Heart left ventricle (tissue), 13 donors: ENCODE measurements at regions not wholly inside any gene's neighbourhood (a gene's known extent, or its start where the extent isn't known, plus 50 kb on each side); places are given as distances from the start of the nearest gene placed in this dataset.

Experiments used
- CTCF ChIP-seq, 12 donors: fragments of 200-600 bp; sonication (generic) in 4 of 12; IDR thresholded peaks; one replicate each; pipeline versions ENCODE4 v1.5.0 to v1.8.0; 2018 to 2022; ENCODE audit warnings: antibody characterized with exemption in 12 of 12, mild to moderate bottlenecking in 5 of 12
- POLR2A ChIP-seq, 2 donors: fragments of 450-650 bp; IDR thresholded peaks; one replicate each; pipeline ENCODE4 v1.6.1; 2017; ENCODE audit warnings: antibody characterized with exemption in 2 of 2, mild to moderate bottlenecking in 2 of 2, moderate library complexity in 2 of 2
- donor health status: ischemic (EF 13 %, LVEDD 7.1; RV severe dilation, severe dysfunction).
- donor health status: DM: no; HTN: yes; CAD: no.
- donor health status: DM: no; HTN: no; CAD: no.
- donor health status: ischemic (EF 25% LVEDD 6.9; RV normal size, moderate dysfunction).
- donor health status: ischemic (EF 25% LVEDD 5.7; RV mildly dilated, moderate dysfunction).
- donor health status: ischemic (EF 35%, LVEDD 5.7; RV mildly dilated, moderate dysfunction).
- donor health status: nonischemic (EF 11% LVEDD 7.7; RV severe dilation, severe dysfunction).
- donor health status: DM: yes; HTN: yes; CAD: no.
- donor health status: PGD.
- donor health status: ischemic (EF 29% LVEDD 5.4; RV normal size, mild dysfunction).
- donor health status: nonischemic (EF 23%, LVEDD 6.1; RV moderate dilation, normal function).

- TF ChIP-seq CTCF (IDR thresholded peaks at IDR 0.05) (no peak), POLR2A (IDR thresholded peaks at IDR 0.05) (no peak)
Measured at GRCh38 chr1:239293350-239294110, 92.8 kb upstream of the CHRM3 start.
